Esophagus muscularis mucosa (tissue), 4 donors: ENCODE measurements at regions not wholly inside any gene's neighbourhood (a gene's known extent, or its start where the extent isn't known, plus 50 kb on each side); places are given as distances from the start of the nearest gene placed in this dataset.
A peak's percentile ranks its signal among the peaks of the same experiment; 100 is the strongest.

ENCODE experiments used
- DNase-seq: peaks from one replicate; pipeline ENCODE4 v3.0.0-alpha.2; 2017; ENCODE audit errors: extremely low spot score
- H3K27ac ChIP-seq, 4 donors: fragments of 200-600 bp; sonication (generic); replicated peaks in 1 of 4; 1 replicate in 3 of 4; 2 replicates in 1 of 4; pipeline ENCODE4 v1.5.1; 2016 to 2019; ENCODE audit warnings: mild to moderate bottlenecking in 1 of 4
- H3K27me3 ChIP-seq, 4 donors: fragments of 200-600 bp; sonication (generic); one replicate each; pipeline versions ENCODE4 v1.5.1 to v1.6.0; 2016 to 2019
- H3K36me3 ChIP-seq, 4 donors: fragments of 200-600 bp; sonication (generic); one replicate each; pipeline ENCODE4 v1.5.1; 2016 to 2019
- H3K4me1 ChIP-seq, 4 donors: fragments of 200-600 bp; sonication (generic); one replicate each; pipeline ENCODE4 v1.5.1; 2016 to 2019
- H3K4me3 ChIP-seq, 4 donors: fragments of 200-600 bp; sonication (generic); 1 replicate in 2 of 4; 2 replicates in 2 of 4; pipeline ENCODE4 v1.5.1; 2016 to 2019; ENCODE audit warnings: mild to moderate bottlenecking in 4 of 4, moderate library complexity in 1 of 4
- H3K9me3 ChIP-seq, 4 donors: fragments of 200-600 bp; sonication (generic); 1 replicate in 3 of 4; 2 replicates in 1 of 4; pipeline ENCODE4 v1.5.1; 2016 to 2019
- CTCF ChIP-seq, 3 experiments: fragments of 200-600 bp in 2 of 3; fragments of 450-650 bp in 1 of 3; sonication (generic) in 2 of 3; IDR thresholded peaks; one replicate each; pipeline ENCODE4 v1.5.1; 2017 to 2019; ENCODE audit warnings: antibody characterized with exemption in 3 of 3, mild to moderate bottlenecking in 2 of 3, moderate library complexity in 1 of 3
- EP300 ChIP-seq: sonication (generic); formaldehyde crosslinking; IDR thresholded peaks from one replicate; pipeline ENCODE4 v1.6.1; 2017; ENCODE audit warnings: antibody characterized with exemption
- POLR2A ChIP-seq: fragments of 450-650 bp; IDR thresholded peaks from one replicate; pipeline ENCODE4 v1.6.1; 2017; ENCODE audit warnings: antibody characterized with exemption, moderate library complexity, mild to moderate bottlenecking, low read depth
- POLR2AphosphoS5 ChIP-seq, 2 donors: sonication (generic); formaldehyde crosslinking; IDR thresholded peaks; one replicate each; pipeline ENCODE4 v1.6.1; 2017; ENCODE audit warnings: antibody characterized with exemption in 2 of 2
- WGBS: methylation state at CpG from one replicate; pipeline ENCODE4 v1.1.5; 2018; 5-methylcytosine and 5-hydroxymethylcytosine counted together
- intact Hi-C: fragments of 100-400 bp; cut with DNase I; formaldehyde crosslinking; loops from one replicate; pipeline ENCODE4 v1.15.1; 2023

- no peak overlapping the region for H3K27ac ChIP-seq
- TF ChIP-seq CTCF (IDR thresholded peaks at IDR 0.05) (no peak), POLR2AphosphoS5 (IDR thresholded peaks at IDR 0.05) (no peak), EP300 (no peak), POLR2A (no peak)
- intact Hi-C loops: no loop called here
Measured at GRCh38 chr2:196333397-196333796, 162.0 kb upstream of the STK17B start.

GRCh38 chr2:196334710-196335109 is 163.3 kb upstream of the STK17B start:
- intact Hi-C loops: loop anchor here (5.0 kb wide), 1 partner anchor 257 kb away; no protein-coding TSS in a partner anchor
- Histone ChIP-seq H3K4me1 (peaks cover 6 to 26% (median 14%) of the 10 kb centered on the region in 4 donors), H3K4me3 (no peak overlapping the region), H3K27me3 (no peaks in the 10 kb centered on the region), H3K9me3 (no peaks in the 10 kb centered on the region), H3K36me3 (no peaks in the 10 kb centered on the region), H3K27ac (no peak overlapping the region)
- WGBS: 86% methylated on average over 3 of the region's 3 CpGs
- TF ChIP-seq EP300 (no peak), POLR2A (no peak), POLR2AphosphoS5 (IDR thresholded peaks at IDR 0.05) (no peak), CTCF (IDR thresholded peaks at IDR 0.05) (no peak)
- no peak for DNase-seq

More at GRCh38 chr2:196333397-196333796, 162.0 kb upstream of the STK17B start:
- Histone ChIP-seq H3K4me1 (peaks cover 6 to 23% (median 12%) of the 10 kb centered on the region in 4 donors), H3K9me3 (no peaks in the 10 kb centered on the region), H3K36me3 (no peaks in the 10 kb centered on the region), H3K27me3 (no peaks in the 10 kb centered on the region), H3K4me3 (no peak overlapping the region)
- peak; percentile 3 for DNase-seq

- 35% methylated on average over 6 of the region's 6 CpGs for WGBS
- intact Hi-C loops: loop anchor here (5.0 kb wide), 1 partner anchor 258 kb away; no protein-coding TSS in a partner anchor
- H3K36me3 ChIP-seq: no peaks in the 10 kb centered on the region
Measured at GRCh38 chr2:196335221-196335634, 163.8 kb upstream of the STK17B start.

GRCh38 chr2:196336207-196336606 is 164.8 kb upstream of the STK17B start:
- Histone ChIP-seq H3K27me3 (no peaks in the 10 kb centered on the region), H3K27ac (no peak overlapping the region), H3K4me3 (no peak overlapping the region), H3K36me3 (no peaks in the 10 kb centered on the region), H3K4me1 (peaks cover 3 to 23% (median 12%) of the 10 kb centered on the region in 4 donors), H3K9me3 (no peaks in the 10 kb centered on the region)
- TF ChIP-seq POLR2A: no peak
- TF ChIP-seq EP300: no peak
- TF ChIP-seq POLR2AphosphoS5 (IDR thresholded peaks at IDR 0.05): no peak
- no peak for TF ChIP-seq CTCF (IDR thresholded peaks at IDR 0.05)
- intact Hi-C loops: loop anchor here (5.0 kb wide), 1 partner anchor 259 kb away; no protein-coding TSS in a partner anchor
- DNase-seq: peak; percentile 50
- WGBS: 95% methylated on average over 6 of the region's 6 CpGs

More at GRCh38 chr2:196335221-196335634, 163.8 kb upstream of the STK17B start:
- Histone ChIP-seq H3K27ac (no peak overlapping the region), H3K4me3 (no peak overlapping the region), H3K27me3 (no peaks in the 10 kb centered on the region), H3K4me1 (peaks cover 6 to 26% (median 14%) of the 10 kb centered on the region in 4 donors), H3K9me3 (no peaks in the 10 kb centered on the region)
- DNase-seq: peak; percentile 34
- TF ChIP-seq POLR2AphosphoS5 (IDR thresholded peaks at IDR 0.05): no peak

- WGBS: 76% methylated on average over 4 of the region's 4 CpGs
- Histone ChIP-seq H3K27ac (no peak overlapping the region), H3K36me3 (no peaks in the 10 kb centered on the region), H3K9me3 (no peaks in the 10 kb centered on the region), H3K27me3 (no peaks in the 10 kb centered on the region), H3K4me3 (no peak overlapping the region), H3K4me1 (peaks cover 0 to 22% (median 12%) of the 10 kb centered on the region in 4 donors)
- TF ChIP-seq POLR2AphosphoS5 (IDR thresholded peaks at IDR 0.05): no peak
- no peak for TF ChIP-seq EP300
- TF ChIP-seq POLR2A: no peak
- TF ChIP-seq CTCF (IDR thresholded peaks at IDR 0.05): no peak
- intact Hi-C loops: loop anchor here (5.0 kb wide), 1 partner anchor 259 kb away; no protein-coding TSS in a partner anchor
- DNase-seq: peak; percentile 26
Measured at GRCh38 chr2:196336715-196337114, 165.3 kb upstream of the STK17B start.
